CMK (cell line): ENCODE measurements at regions not wholly inside any gene's neighbourhood (a gene's known extent, or its start where the extent isn't known, plus 50 kb on each side); places are given as distances from the start of the nearest gene placed in this dataset.

Source experiments
- DNase-seq: peaks from one replicate; pipeline ENCODE4 v3.0.0-alpha.2; 2010; ENCODE audit warnings: low read depth

GRCh38 chr18:42185486-42185885, 230.5 kb downstream of the PIK3C3 start:
- no peak for DNase-seq

- no peak for DNase-seq
These were observed 232.8 kb downstream of the PIK3C3 start for GRCh38 chr18:42187611-42188380.

- no peak for DNase-seq
These were observed 235.6 kb downstream of the PIK3C3 start for GRCh38 chr18:42190643-42191042.

- no peak for DNase-seq
These were observed 237.5 kb downstream of the PIK3C3 start for GRCh38 chr18:42192251-42193248.

GRCh38 chr18:42196651-42197050, 241.6 kb downstream of the PIK3C3 start:
- no peak for DNase-seq

GRCh38 chr18:42201137-42201536, 246.1 kb downstream of the PIK3C3 start:
- no peak for DNase-seq

- no peak for DNase-seq
These were observed 256.2 kb downstream of the PIK3C3 start for GRCh38 chr18:42211201-42211600.

- DNase-seq = no peak
These were observed 267.5 kb downstream of the PIK3C3 start for GRCh38 chr18:42222557-42222956.

GRCh38 chr18:42228581-42228980, 273.5 kb downstream of the PIK3C3 start:
- DNase-seq = no peak

GRCh38 chr18:42229211-42230210, 274.5 kb downstream of the PIK3C3 start:
- DNase-seq = no peak

- no peak for DNase-seq
These were observed 275.6 kb downstream of the PIK3C3 start for GRCh38 chr18:42230636-42231035.

GRCh38 chr18:42231284-42231683, 276.2 kb downstream of the PIK3C3 start:
- no peak for DNase-seq

GRCh38 chr18:42231796-42232195, 276.8 kb downstream of the PIK3C3 start:
- no peak for DNase-seq

- DNase-seq = no peak
These were observed 278.9 kb downstream of the PIK3C3 start for GRCh38 chr18:42233908-42234307.

GRCh38 chr18:42242758-42243157, 287.7 kb downstream of the PIK3C3 start:
- no peak for DNase-seq

GRCh38 chr18:42245137-42245536, 290.1 kb downstream of the PIK3C3 start:
- DNase-seq = no peak

- no peak for DNase-seq
These were observed 301.1 kb downstream of the PIK3C3 start for GRCh38 chr18:42255908-42256765.

GRCh38 chr18:42258301-42258965, 303.4 kb downstream of the PIK3C3 start:
- no peak for DNase-seq

GRCh38 chr18:42261731-42262130, 306.7 kb downstream of the PIK3C3 start:
- no peak for DNase-seq

GRCh38 chr18:42264497-42264896, 309.5 kb downstream of the PIK3C3 start:
- no peak for DNase-seq
